ENCODE measurements at regions not wholly inside any gene's neighbourhood (a gene's known extent, or its start where the extent isn't known, plus 50 kb on each side); places are given as distances from the start of the nearest gene placed in this dataset.

DNA sequence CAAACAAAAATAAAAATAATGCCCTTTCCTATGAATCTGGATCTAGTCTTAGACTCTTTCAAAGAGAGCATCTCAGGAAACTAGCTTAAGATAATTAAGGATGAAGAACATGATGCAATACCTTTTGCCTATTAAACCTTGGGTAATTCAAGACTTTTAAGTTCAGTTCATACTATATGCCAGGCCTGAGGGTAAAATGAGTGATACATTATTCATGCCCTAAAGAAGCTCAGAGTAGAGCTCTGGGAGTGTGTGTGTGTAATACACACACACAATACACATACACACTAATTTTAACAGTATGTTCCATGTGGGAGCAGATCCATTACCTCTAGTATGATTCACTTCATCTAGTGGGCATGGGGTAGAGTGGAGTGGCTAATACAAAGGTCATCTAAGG lies 651.4 kb upstream of the CHORDC1 start:
- no peak overlapping the region for H3K4me3 ChIP-seq
- no peak overlapping the region for H3K27ac ChIP-seq

DNA sequence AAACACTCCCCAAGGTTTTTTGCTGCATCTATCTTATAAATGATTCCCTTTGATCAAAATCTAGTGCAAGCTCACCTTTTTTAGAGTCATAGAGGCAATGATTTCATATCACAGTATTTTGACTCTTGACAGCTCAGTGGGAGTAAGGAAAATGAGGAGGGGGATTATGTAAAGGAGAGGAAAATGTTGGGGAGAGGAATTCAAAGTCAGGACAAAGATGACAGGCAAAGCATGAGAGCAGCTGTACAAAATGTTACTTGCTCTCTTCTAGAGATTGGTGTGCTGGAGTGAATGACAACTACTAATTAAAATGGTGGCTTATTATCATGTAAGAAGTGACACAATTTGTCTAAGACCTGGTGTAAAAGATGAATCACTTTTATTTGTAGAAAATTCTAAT lies 644.6 kb upstream of the CHORDC1 start:
- Histone ChIP-seq H3K4me3 (no peak overlapping the region), H3K27ac (no peak overlapping the region)

- Histone ChIP-seq H3K4me3 (no peak overlapping the region), H3K27ac (no peak overlapping the region)
These were observed 633.9 kb upstream of the CHORDC1 start for GRCh38 chr11:90856790-90857189.

GRCh38 chr11:90855531-90855930 lies 632.7 kb upstream of the CHORDC1 start:
- no peak overlapping the region for H3K4me3 ChIP-seq
- H3K27ac ChIP-seq, result no peak overlapping the region

- Histone ChIP-seq H3K27ac (no peak overlapping the region), H3K4me3 (no peak overlapping the region)
These were observed 628.3 kb upstream of the CHORDC1 start for GRCh38 chr11:90851196-90851595.

GRCh38 chr11:90849312-90849711 lies 626.5 kb upstream of the CHORDC1 start:
- Histone ChIP-seq H3K27ac (no peak overlapping the region), H3K4me3 (no peak overlapping the region)

GRCh38 chr11:90847268-90847886 lies 624.5 kb upstream of the CHORDC1 start:
- H3K27ac ChIP-seq, result no peak overlapping the region

DNA sequence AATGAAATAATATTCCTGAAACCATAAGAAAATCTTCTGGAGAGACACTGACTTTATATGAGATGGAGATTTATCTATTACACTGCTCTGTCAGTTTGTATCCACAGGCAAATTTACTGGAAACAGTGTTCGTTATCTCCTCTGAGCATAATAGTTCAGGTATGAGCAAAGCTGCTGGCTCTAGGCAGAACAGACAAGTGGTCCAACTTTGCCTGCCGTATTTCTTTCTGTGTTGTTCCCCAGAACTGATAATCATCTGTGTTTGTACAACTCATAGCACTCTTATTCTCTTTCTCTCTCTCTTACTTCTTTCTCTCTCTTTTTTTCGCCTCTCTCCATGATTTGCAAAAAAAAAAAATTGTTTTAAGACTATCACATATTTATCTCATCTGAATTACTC lies 623.8 kb upstream of the CHORDC1 start:
- Histone ChIP-seq H3K4me3 (no peak overlapping the region), H3K27ac (no peak overlapping the region)

More at GRCh38 chr11:90847268-90847886, 624.5 kb upstream of the CHORDC1 start:
- no peak overlapping the region for H3K4me3 ChIP-seq

GRCh38 chr11:90845799-90846198 lies 623.0 kb upstream of the CHORDC1 start:
- H3K27ac ChIP-seq, result no peak overlapping the region
- H3K4me3 ChIP-seq, result no peak overlapping the region

- no peak overlapping the region for H3K27ac ChIP-seq
- no peak overlapping the region for H3K4me3 ChIP-seq
These were observed 622.3 kb upstream of the CHORDC1 start for GRCh38 chr11:90845126-90845525.

DNA sequence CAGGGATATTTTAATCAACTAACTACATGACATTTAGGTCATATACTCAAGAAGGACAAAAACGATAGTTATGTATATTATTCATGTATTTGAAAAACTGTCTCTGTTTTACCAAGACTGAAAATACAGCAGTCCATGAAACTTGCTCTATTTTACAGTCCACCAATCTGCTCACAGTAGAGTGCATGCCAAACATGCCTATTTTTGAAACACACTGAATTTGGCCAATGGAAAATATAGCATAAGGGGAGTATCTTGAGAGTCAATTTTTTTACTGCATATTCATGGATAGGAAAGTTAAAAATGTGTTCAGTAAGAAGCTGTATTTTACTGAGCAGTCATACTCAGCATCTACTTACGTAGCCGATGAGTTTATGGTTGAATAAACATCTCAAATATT lies 621.2 kb upstream of the CHORDC1 start:
- no peak overlapping the region for H3K4me3 ChIP-seq
- H3K27ac ChIP-seq, result no peak overlapping the region

GRCh38 chr11:90842681-90843080 lies 619.8 kb upstream of the CHORDC1 start:
- H3K4me3 ChIP-seq, result no peak overlapping the region
- H3K27ac ChIP-seq, result no peak overlapping the region

DNA sequence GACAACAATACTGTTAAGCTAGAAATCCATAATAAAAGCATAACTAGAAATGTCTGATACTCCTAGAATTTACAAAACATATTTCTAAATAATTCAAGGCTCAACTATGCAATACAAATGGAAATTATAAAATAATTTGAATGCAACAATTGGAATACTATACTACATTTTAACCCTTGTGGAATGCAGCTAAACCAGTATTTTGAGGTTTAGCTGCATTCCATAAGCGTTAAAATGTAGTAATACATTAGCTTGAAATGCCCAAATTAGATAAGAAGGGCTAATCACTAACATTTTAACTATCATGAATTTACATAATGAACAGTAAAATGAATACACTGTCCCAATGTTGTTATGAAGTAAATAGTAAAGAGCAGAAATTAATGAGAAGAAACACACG lies 617.2 kb upstream of the CHORDC1 start:
- Histone ChIP-seq H3K27ac (no peak overlapping the region), H3K4me3 (no peak overlapping the region)

DNA sequence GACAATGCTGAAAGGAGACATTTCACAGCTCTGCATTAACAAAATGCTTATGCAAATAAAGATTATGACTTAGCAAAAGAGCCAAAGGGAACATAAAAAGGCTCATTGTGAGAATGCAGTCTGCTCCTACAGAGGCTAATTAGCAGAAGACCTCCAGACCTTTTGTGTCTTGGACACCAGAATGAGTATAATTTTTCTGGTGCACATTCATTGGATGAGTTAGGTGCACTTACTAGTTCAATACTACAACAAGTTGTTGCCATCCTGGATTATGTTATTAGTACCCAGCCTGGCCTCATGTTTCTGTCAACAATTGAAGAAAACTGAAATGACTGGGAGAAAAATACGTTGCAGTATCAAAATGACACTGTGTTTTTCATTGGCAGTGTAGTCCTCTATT lies 613.2 kb upstream of the CHORDC1 start:
- Histone ChIP-seq H3K4me3 (no peak overlapping the region), H3K27ac (no peak overlapping the region)

DNA sequence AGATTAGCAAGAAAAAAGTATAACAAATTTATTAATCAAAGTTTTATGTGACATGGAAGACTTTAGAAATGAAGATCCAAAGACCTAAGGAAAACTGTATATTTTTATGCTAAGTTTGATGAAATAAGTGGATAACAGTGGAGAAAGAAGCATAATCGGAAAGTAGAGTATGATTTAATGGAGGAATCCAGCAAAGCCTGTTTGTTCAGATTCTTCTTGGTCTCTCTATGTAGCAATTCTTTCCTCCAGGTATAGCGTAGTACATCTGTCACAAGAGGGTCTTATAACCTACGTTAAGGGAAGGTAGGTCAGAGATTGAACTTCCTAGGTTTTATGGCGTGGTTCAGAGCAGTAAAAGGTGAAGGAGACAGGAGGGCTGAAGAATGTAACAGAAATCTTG lies 600.6 kb upstream of the CHORDC1 start:
- Histone ChIP-seq H3K27ac (no peak overlapping the region), H3K4me3 (no peak overlapping the region)

GRCh38 chr11:90822996-90823395 lies 600.1 kb upstream of the CHORDC1 start:
- Histone ChIP-seq H3K27ac (no peak overlapping the region), H3K4me3 (no peak overlapping the region)

DNA sequence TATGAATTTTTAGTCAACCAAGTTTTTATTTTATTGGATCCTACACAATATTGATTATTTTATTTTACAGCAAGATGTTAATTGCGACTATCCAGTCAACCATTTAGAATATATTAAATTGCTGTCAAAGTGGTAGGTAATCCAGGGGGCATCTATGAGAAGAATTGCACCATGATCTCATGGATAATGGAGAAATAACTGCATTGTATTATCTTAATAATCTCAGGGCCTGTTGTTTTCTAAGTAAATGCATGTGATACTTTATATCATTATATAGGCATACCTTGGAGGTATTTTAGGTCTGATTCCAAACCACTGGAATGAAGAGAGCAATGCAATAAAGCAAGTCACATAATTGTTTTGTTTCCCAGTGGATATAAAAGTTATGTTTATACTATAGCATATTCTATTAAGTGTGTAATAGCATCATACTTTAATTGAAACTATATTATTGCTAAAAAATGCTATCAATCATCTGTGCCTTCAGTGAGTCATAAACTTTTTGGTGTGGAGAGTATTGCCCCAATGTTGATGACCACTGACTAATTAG lies 595.4 kb upstream of the CHORDC1 start:
- H3K4me3 ChIP-seq, result no peak overlapping the region

DNA sequence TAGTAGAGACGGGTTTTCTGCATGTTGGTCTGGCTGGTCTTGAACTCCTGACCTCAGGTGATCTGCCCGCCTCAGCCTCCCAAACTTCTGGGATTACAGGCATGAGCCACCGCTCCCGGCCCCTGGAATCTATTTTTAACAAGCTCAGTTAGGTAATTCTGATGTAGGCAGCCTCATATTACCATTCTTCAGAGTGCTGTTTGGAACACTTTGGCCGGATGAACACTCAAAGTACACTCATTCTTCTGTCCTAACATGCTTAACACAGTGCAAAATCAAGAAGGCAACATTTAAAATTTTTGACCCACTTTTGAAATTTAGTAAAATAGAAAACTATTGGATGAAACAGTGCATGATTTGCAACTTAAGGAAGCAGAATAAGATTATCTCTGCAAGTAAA lies 586.7 kb upstream of the CHORDC1 start:
- H3K4me3 ChIP-seq, result no peak overlapping the region
- no peak overlapping the region for H3K27ac ChIP-seq

More for the DNA sequence above, 595.4 kb upstream of the CHORDC1 start:
- no peak overlapping the region for H3K27ac ChIP-seq

- H3K27ac ChIP-seq, result no peak overlapping the region
- H3K4me3 ChIP-seq, result no peak overlapping the region
These were observed 582.3 kb upstream of the CHORDC1 start for GRCh38 chr11:90805172-90805571.

DNA sequence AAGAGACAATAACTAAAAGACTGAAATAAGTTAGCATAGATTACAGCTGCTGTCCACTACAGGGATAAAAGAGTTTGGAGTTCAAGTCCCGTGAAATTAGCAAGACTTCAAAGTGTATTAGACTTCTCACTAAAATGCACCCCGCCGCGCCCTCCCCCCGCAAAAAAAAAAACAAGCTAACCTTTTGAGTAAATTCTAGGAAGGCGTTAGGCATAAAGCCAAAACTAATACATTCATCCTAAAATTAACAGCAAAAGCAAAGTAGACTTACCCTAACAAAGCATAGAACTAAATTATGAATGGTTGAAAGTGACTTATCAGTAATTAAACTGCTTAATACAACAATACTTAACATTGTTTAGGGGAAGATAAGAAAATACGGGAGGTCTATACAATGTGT lies 581.0 kb upstream of the CHORDC1 start:
- Histone ChIP-seq H3K27ac (no peak overlapping the region), H3K4me3 (no peak overlapping the region)

GRCh38 chr11:90803366-90803765 lies 580.5 kb upstream of the CHORDC1 start:
- no peak overlapping the region for H3K27ac ChIP-seq

GRCh38 chr11:90798769-90799168 lies 575.9 kb upstream of the CHORDC1 start:
- Histone ChIP-seq H3K4me3 (no peak overlapping the region), H3K27ac (no peak overlapping the region)

More at GRCh38 chr11:90803366-90803765, 580.5 kb upstream of the CHORDC1 start:
- no peak overlapping the region for H3K4me3 ChIP-seq

Data from skin epidermis (tissue), 12 donors.